Testis (tissue), 2 donors: ENCODE measurements at regions not wholly inside any gene's neighbourhood (a gene's known extent, or its start where the extent isn't known, plus 50 kb on each side); places are given as distances from the start of the nearest gene placed in this dataset.

Experiments used
- POLR2A ChIP-seq: fragments of 450-650 bp; IDR thresholded peaks from one replicate; pipeline ENCODE4 v1.6.1; 2017; ENCODE audit warnings: antibody characterized with exemption, mild to moderate bottlenecking, moderate library complexity
- TF ChIP-seq, protein P1 (sequence below), 3 experiments: fragments of 450-650 bp in 2 of 3; fragments of 200-600 bp in 1 of 3; sonication (generic) in 1 of 3; IDR thresholded peaks; one replicate each; pipeline ENCODE4 v1.5.1; 2016 to 2019; ENCODE audit warnings: antibody characterized with exemption in 3 of 3, mild to moderate bottlenecking in 2 of 3, moderate library complexity in 1 of 3

DNA sequence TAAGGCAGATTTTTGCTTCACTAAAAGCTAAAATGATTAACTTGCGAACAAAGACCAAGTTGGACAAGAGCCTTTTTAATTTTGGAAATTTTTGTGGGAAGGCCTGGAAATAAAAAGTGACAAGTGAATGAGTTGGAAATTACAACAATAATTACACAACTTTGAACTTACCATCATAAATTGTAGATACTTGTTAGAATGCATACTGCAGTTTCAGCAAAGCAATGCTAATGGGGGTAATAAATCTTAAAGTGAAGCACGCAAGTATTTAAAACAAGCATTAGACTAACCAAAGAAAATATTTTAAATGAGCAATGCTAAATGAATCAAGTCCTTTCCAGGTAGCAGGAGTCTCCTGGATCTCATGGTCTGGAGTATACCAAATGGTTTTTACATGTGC is 83.2 kb upstream of the EYA4 start:
- TF ChIP-seq POLR2A: no peak
- TF ChIP-seq, protein P1, sequence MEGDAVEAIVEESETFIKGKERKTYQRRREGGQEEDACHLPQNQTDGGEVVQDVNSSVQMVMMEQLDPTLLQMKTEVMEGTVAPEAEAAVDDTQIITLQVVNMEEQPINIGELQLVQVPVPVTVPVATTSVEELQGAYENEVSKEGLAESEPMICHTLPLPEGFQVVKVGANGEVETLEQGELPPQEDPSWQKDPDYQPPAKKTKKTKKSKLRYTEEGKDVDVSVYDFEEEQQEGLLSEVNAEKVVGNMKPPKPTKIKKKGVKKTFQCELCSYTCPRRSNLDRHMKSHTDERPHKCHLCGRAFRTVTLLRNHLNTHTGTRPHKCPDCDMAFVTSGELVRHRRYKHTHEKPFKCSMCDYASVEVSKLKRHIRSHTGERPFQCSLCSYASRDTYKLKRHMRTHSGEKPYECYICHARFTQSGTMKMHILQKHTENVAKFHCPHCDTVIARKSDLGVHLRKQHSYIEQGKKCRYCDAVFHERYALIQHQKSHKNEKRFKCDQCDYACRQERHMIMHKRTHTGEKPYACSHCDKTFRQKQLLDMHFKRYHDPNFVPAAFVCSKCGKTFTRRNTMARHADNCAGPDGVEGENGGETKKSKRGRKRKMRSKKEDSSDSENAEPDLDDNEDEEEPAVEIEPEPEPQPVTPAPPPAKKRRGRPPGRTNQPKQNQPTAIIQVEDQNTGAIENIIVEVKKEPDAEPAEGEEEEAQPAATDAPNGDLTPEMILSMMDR (IDR thresholded peaks at IDR 0.05): no peak
